Liver (tissue), 8 donors: ENCODE measurements at regions not wholly inside any gene's neighbourhood (a gene's known extent, or its start where the extent isn't known, plus 50 kb on each side); places are given as distances from the start of the nearest gene placed in this dataset.

Source experiments
- DNase-seq: peaks from one replicate; pipeline ENCODE4 v3.0.0-alpha.2; 2017; ENCODE audit warnings: low spot score
- H3K27ac ChIP-seq, 2 donors: one replicate each; pipeline ENCODE4 v1.7.0; 2013; ENCODE audit warnings: inconsistent platforms in 2 of 2, low read length in 2 of 2, control low read depth in 1 of 2, low read depth in 1 of 2, mild to moderate bottlenecking in 1 of 2
- H3K27me3 ChIP-seq, 4 donors: one replicate each; pipeline versions ENCODE4 v1.6.1 to v1.7.0; 2013; ENCODE audit warnings: low read length in 3 of 4, inconsistent platforms in 1 of 4, mild to moderate bottlenecking in 1 of 4, moderate library complexity in 1 of 4; ENCODE audit not compliant: control insufficient read depth in 4 of 4, insufficient read depth in 4 of 4
- H3K36me3 ChIP-seq, 4 donors: one replicate each; pipeline versions ENCODE4 v1.6.1 to v1.7.0; 2013; ENCODE audit warnings: low read length in 3 of 4, mild to moderate bottlenecking in 3 of 4, low read depth in 1 of 4, moderate library complexity in 1 of 4; ENCODE audit not compliant: control insufficient read depth in 4 of 4, insufficient read depth in 3 of 4
- H3K4me1 ChIP-seq, 4 donors: one replicate each; pipeline versions ENCODE4 v1.6.1 to v1.7.0; 2013; ENCODE audit warnings: low read length in 3 of 4, mild to moderate bottlenecking in 3 of 4, moderate library complexity in 1 of 4; ENCODE audit not compliant: control insufficient read depth in 4 of 4, insufficient read depth in 4 of 4
- H3K4me3 ChIP-seq, 3 donors: one replicate each; pipeline versions ENCODE4 v1.6.1 to v1.7.0; 2013; ENCODE audit warnings: low read length in 3 of 3, control low read depth in 1 of 3, low read depth in 1 of 3, mild to moderate bottlenecking in 1 of 3
- H3K9ac ChIP-seq, 2 donors: one replicate each; pipeline ENCODE4 v1.7.0; 2013; ENCODE audit warnings: low read length in 2 of 2, mild to moderate bottlenecking in 2 of 2, moderate library complexity in 2 of 2, control low read depth in 1 of 2, low read depth in 1 of 2
- H3K9me3 ChIP-seq, 4 donors: one replicate each; pipeline versions ENCODE4 v1.6.1 to v1.7.0; 2013; ENCODE audit warnings: low read length in 3 of 4; ENCODE audit not compliant: control insufficient read depth in 4 of 4
- EGR1 ChIP-seq, 2 donors: IDR thresholded peaks; 2 replicates each; pipeline ENCODE4 v1.6.1; 2016 to 2018; ENCODE audit warnings: antibody characterized with exemption in 2 of 2, low read depth in 2 of 2
- FOXA1 ChIP-seq: IDR thresholded peaks from 2 replicates; pipeline ENCODE4 v1.6.1; 2016; ENCODE audit warnings: antibody characterized with exemption
- FOXA2 ChIP-seq: IDR thresholded peaks from 2 replicates; pipeline ENCODE4 v1.6.1; 2016; ENCODE audit warnings: antibody characterized with exemption
- GABPA ChIP-seq, 2 donors: IDR thresholded peaks in 1 of 2; conservative IDR thresholded peaks in 1 of 2; 2 replicates each; pipeline ENCODE4 v1.6.1; 2016; ENCODE audit warnings: antibody characterized with exemption in 2 of 2, mild to moderate bottlenecking in 1 of 2, moderate library complexity in 1 of 2
- HNF4A ChIP-seq, 2 donors: conservative IDR thresholded peaks; 2 replicates each; pipeline ENCODE4 v1.6.1; 2016; ENCODE audit warnings: antibody characterized with exemption in 2 of 2, mild to moderate bottlenecking in 2 of 2
- HNF4G ChIP-seq: IDR thresholded peaks from 2 replicates; pipeline ENCODE4 v1.6.1; 2016; ENCODE audit warnings: antibody characterized with exemption
- JUND ChIP-seq, 2 donors: IDR thresholded peaks; 2 replicates each; pipeline ENCODE4 v1.6.1; 2016; ENCODE audit warnings: antibody characterized with exemption in 2 of 2
- NR2F2 ChIP-seq: IDR thresholded peaks from 2 replicates; pipeline ENCODE4 v1.6.1; 2016; ENCODE audit warnings: antibody characterized with exemption
- RAD21 ChIP-seq, 2 donors: IDR thresholded peaks; 2 replicates each; pipeline ENCODE4 v1.6.1; 2016; ENCODE audit warnings: antibody characterized with exemption in 2 of 2, mild to moderate bottlenecking in 2 of 2
- RXRA ChIP-seq, 2 donors: IDR thresholded peaks; 2 replicates each; pipeline ENCODE4 v1.6.1; 2017 to 2018; ENCODE audit warnings: antibody characterized with exemption in 2 of 2, mild to moderate bottlenecking in 1 of 2
- SP1 ChIP-seq: IDR thresholded peaks from 2 replicates; pipeline ENCODE4 v1.6.1; 2018; ENCODE audit warnings: antibody characterized with exemption, mild to moderate bottlenecking
- TAF1 ChIP-seq: conservative IDR thresholded peaks from 2 replicates; pipeline ENCODE4 v1.6.1; 2016; ENCODE audit warnings: antibody characterized with exemption, mild to moderate bottlenecking
- YY1 ChIP-seq: IDR thresholded peaks from 2 replicates; pipeline ENCODE4 v1.6.1; 2016; ENCODE audit warnings: antibody characterized with exemption, mild to moderate bottlenecking
- WGBS: extraction: QIAGEN DNeasy Blood & Tissue Kit; methylation state at CpG from one replicate; pipeline ENCODE4 v1.1.7; 2013; 5-methylcytosine and 5-hydroxymethylcytosine counted together
- TF ChIP-seq, protein P1 (sequence below): fragments of 150-350 bp; IDR thresholded peaks from 2 replicates; pipeline ENCODE4 v1.5.1; 2017; ENCODE audit warnings: improper control_type of control experiment, low read depth, low read length; ENCODE audit not compliant: missing input control
- TF ChIP-seq, protein P2 (sequence below): IDR thresholded peaks from 2 replicates; pipeline ENCODE4 v1.6.1; 2016; ENCODE audit warnings: antibody characterized with exemption
- TF ChIP-seq, protein P3 (sequence below): IDR thresholded peaks from 2 replicates; pipeline ENCODE4 v1.6.1; 2016; ENCODE audit warnings: antibody characterized with exemption
- TF ChIP-seq, protein P4 (sequence below): IDR thresholded peaks from 2 replicates; pipeline ENCODE4 v1.6.1; 2016; ENCODE audit warnings: antibody characterized with exemption
- TF ChIP-seq, protein P5 (sequence below): IDR thresholded peaks from 2 replicates; pipeline ENCODE4 v1.6.1; 2016; ENCODE audit warnings: antibody characterized with exemption, mild to moderate bottlenecking
- donor health status: healthy.
- donor health status: healthy.
- donor health status: healthy.
- donor health status: healthy.
- donor health status: healthy.

DNA sequence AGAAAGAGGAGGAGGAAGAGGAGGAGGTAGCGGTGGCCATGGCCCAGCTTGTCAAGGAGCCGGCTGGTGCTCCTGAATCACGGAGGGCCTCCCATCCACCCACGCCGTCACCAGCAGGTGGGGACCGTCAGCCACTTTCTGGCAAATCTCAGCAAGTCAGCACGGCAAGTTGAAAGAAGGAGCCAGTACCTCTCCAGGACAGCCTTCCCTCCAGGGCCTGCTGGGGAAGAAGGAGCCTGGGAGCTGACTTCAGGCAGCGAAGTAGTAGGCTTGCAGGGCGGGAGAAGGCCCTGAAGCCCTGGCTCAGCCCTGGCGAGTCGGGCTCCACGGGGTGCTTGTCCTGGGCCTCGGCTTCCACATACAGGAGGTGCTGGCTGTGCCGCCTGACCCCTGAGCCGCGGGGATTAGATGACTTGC lies 99.2 kb upstream of the TRPM1 start:
- H3K4me1 ChIP-seq = peaks cover 3 to 32% (median 15%) of the 10 kb centered on the region in 4 donors
- no peaks in the 10 kb centered on the region for H3K9me3 ChIP-seq
- no peak overlapping the region for H3K4me3 ChIP-seq
- WGBS = 57% methylated on average over 16 of the region's 16 CpGs
- DNase-seq = peak; percentile 63
- no peak overlapping the region for H3K9ac ChIP-seq
- H3K36me3 ChIP-seq = no peaks in the 10 kb centered on the region
- no peak overlapping the region for H3K27ac ChIP-seq
- no peaks in the 10 kb centered on the region for H3K27me3 ChIP-seq
- no peak for TF ChIP-seq TAF1
- TF ChIP-seq, protein P1, sequence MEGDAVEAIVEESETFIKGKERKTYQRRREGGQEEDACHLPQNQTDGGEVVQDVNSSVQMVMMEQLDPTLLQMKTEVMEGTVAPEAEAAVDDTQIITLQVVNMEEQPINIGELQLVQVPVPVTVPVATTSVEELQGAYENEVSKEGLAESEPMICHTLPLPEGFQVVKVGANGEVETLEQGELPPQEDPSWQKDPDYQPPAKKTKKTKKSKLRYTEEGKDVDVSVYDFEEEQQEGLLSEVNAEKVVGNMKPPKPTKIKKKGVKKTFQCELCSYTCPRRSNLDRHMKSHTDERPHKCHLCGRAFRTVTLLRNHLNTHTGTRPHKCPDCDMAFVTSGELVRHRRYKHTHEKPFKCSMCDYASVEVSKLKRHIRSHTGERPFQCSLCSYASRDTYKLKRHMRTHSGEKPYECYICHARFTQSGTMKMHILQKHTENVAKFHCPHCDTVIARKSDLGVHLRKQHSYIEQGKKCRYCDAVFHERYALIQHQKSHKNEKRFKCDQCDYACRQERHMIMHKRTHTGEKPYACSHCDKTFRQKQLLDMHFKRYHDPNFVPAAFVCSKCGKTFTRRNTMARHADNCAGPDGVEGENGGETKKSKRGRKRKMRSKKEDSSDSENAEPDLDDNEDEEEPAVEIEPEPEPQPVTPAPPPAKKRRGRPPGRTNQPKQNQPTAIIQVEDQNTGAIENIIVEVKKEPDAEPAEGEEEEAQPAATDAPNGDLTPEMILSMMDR = peak; percentile 75
- TF ChIP-seq RAD21 (IDR thresholded peaks at IDR 0.05) = peak; percentile 91 to 93

DNA sequence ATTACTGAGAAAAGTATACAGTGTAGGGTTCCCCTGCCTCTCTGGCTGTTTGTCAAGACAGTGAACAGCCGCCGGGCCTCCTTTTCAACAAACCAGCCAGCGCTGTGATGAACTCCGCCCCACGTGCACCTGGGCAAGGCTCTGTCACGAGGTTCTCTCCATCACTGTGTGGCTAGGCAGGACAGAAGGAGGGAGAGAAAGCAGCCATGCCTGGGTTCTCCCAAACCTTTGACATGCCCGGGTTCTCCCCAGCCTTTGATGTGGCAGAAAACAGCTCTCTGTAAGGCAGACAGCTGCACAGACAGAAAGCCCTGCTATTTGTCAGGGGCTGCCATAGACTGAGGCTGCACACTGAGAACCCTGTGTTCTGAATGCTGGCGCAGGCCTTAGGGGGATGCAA lies 101.4 kb upstream of the TRPM1 start:
- DNase-seq = no peak
- Histone ChIP-seq H3K27me3 (no peaks in the 10 kb centered on the region), H3K36me3 (no peaks in the 10 kb centered on the region), H3K27ac (no peak overlapping the region), H3K4me3 (no peak overlapping the region), H3K9ac (no peak overlapping the region), H3K9me3 (no peaks in the 10 kb centered on the region), H3K4me1 (peaks cover 3 to 28% (median 15%) of the 10 kb centered on the region in 4 donors)
- WGBS = 62% methylated on average over 8 of the region's 8 CpGs
- no peak for TF ChIP-seq TAF1
- no peak for TF ChIP-seq GABPA (IDR thresholded peaks at IDR 0.05 in 1 of 2, conservative IDR thresholded peaks at IDR 0.05 in 1 of 2)
- TF ChIP-seq YY1 = no peak
- no peak for TF ChIP-seq RAD21 (IDR thresholded peaks at IDR 0.05)
- no peak for TF ChIP-seq NR2F2
- no peak for TF ChIP-seq FOXA2
- no peak for TF ChIP-seq FOXA1
- TF ChIP-seq, protein P1 = no peak
- no peak for TF ChIP-seq HNF4G
- TF ChIP-seq SP1 = no peak
- TF ChIP-seq, protein P2, sequence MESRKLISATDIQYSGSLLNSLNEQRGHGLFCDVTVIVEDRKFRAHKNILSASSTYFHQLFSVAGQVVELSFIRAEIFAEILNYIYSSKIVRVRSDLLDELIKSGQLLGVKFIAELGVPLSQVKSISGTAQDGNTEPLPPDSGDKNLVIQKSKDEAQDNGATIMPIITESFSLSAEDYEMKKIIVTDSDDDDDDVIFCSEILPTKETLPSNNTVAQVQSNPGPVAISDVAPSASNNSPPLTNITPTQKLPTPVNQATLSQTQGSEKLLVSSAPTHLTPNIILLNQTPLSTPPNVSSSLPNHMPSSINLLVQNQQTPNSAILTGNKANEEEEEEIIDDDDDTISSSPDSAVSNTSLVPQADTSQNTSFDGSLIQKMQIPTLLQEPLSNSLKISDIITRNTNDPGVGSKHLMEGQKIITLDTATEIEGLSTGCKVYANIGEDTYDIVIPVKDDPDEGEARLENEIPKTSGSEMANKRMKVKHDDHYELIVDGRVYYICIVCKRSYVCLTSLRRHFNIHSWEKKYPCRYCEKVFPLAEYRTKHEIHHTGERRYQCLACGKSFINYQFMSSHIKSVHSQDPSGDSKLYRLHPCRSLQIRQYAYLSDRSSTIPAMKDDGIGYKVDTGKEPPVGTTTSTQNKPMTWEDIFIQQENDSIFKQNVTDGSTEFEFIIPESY = no peak
- TF ChIP-seq HNF4A (conservative IDR thresholded peaks at IDR 0.05) = no peak
- TF ChIP-seq, protein P3, sequence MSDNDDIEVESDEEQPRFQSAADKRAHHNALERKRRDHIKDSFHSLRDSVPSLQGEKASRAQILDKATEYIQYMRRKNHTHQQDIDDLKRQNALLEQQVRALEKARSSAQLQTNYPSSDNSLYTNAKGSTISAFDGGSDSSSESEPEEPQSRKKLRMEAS = no peak
- TF ChIP-seq, protein P4, sequence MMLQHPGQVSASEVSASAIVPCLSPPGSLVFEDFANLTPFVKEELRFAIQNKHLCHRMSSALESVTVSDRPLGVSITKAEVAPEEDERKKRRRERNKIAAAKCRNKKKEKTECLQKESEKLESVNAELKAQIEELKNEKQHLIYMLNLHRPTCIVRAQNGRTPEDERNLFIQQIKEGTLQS = no peak
- no peak for TF ChIP-seq RXRA (IDR thresholded peaks at IDR 0.05)
- TF ChIP-seq, protein P5, sequence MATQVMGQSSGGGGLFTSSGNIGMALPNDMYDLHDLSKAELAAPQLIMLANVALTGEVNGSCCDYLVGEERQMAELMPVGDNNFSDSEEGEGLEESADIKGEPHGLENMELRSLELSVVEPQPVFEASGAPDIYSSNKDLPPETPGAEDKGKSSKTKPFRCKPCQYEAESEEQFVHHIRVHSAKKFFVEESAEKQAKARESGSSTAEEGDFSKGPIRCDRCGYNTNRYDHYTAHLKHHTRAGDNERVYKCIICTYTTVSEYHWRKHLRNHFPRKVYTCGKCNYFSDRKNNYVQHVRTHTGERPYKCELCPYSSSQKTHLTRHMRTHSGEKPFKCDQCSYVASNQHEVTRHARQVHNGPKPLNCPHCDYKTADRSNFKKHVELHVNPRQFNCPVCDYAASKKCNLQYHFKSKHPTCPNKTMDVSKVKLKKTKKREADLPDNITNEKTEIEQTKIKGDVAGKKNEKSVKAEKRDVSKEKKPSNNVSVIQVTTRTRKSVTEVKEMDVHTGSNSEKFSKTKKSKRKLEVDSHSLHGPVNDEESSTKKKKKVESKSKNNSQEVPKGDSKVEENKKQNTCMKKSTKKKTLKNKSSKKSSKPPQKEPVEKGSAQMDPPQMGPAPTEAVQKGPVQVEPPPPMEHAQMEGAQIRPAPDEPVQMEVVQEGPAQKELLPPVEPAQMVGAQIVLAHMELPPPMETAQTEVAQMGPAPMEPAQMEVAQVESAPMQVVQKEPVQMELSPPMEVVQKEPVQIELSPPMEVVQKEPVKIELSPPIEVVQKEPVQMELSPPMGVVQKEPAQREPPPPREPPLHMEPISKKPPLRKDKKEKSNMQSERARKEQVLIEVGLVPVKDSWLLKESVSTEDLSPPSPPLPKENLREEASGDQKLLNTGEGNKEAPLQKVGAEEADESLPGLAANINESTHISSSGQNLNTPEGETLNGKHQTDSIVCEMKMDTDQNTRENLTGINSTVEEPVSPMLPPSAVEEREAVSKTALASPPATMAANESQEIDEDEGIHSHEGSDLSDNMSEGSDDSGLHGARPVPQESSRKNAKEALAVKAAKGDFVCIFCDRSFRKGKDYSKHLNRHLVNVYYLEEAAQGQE = no peak
- no peak for TF ChIP-seq EGR1 (IDR thresholded peaks at IDR 0.05; ENCODE audit: low read depth in 2 of 2)
- no peak for TF ChIP-seq JUND (IDR thresholded peaks at IDR 0.05)
